Tongue (tissue), 1 donor: ENCODE measurements at regions not wholly inside any gene's neighbourhood (a gene's known extent, or its start where the extent isn't known, plus 50 kb on each side); places are given as distances from the start of the nearest gene placed in this dataset.

ENCODE experiments used
- DNase-seq: peaks from one replicate; pipeline ENCODE4 v3.0.0-alpha.2; 2015

GRCh38 chr12:115215544-115215943 lies 531.6 kb upstream of the TBX3 start:
- no peak for DNase-seq

- peak; percentile 95 for DNase-seq
These were observed 529.6 kb upstream of the TBX3 start for GRCh38 chr12:115213538-115214016.

- no peak for DNase-seq
These were observed 529.1 kb upstream of the TBX3 start for GRCh38 chr12:115213118-115213517.

- DNase-seq, result no peak
These were observed 528.4 kb upstream of the TBX3 start for GRCh38 chr12:115212356-115212755.

- DNase-seq, result peak; percentile 54
These were observed 526.7 kb upstream of the TBX3 start for GRCh38 chr12:115210533-115211252.

GRCh38 chr12:115209230-115209629 lies 525.3 kb upstream of the TBX3 start:
- no peak for DNase-seq

- no peak for DNase-seq
These were observed 524.1 kb upstream of the TBX3 start for GRCh38 chr12:115208098-115208497.

GRCh38 chr12:115207216-115207915 lies 523.4 kb upstream of the TBX3 start:
- DNase-seq, result no peak

GRCh38 chr12:115206801-115207200 lies 522.8 kb upstream of the TBX3 start:
- no peak for DNase-seq

GRCh38 chr12:115205755-115206308 lies 521.9 kb upstream of the TBX3 start:
- no peak for DNase-seq

GRCh38 chr12:115204957-115205754 lies 521.2 kb upstream of the TBX3 start:
- DNase-seq, result peak; percentile 72

- peak; percentile 75 for DNase-seq
These were observed 519.7 kb upstream of the TBX3 start for GRCh38 chr12:115203701-115204100.

- DNase-seq, result peak; percentile 40
These were observed 518.0 kb upstream of the TBX3 start for GRCh38 chr12:115201966-115202365.

GRCh38 chr12:115199831-115200230 lies 515.9 kb upstream of the TBX3 start:
- DNase-seq, result no peak

- DNase-seq, result no peak
These were observed 510.9 kb upstream of the TBX3 start for GRCh38 chr12:115194857-115195256.

- DNase-seq, result no peak
These were observed 510.5 kb upstream of the TBX3 start for GRCh38 chr12:115194448-115194847.

GRCh38 chr12:115191342-115191741 lies 507.4 kb upstream of the TBX3 start:
- no peak for DNase-seq

GRCh38 chr12:115190010-115190770 lies 506.2 kb upstream of the TBX3 start:
- peak; percentile 54 for DNase-seq

GRCh38 chr12:115185506-115185905 lies 501.5 kb upstream of the TBX3 start:
- DNase-seq, result peak; percentile 84

- no peak for DNase-seq
These were observed 499.8 kb upstream of the TBX3 start for GRCh38 chr12:115183752-115184151.

- DNase-seq, result no peak
These were observed 493.9 kb upstream of the TBX3 start for GRCh38 chr12:115177899-115178298.
